H9 (cell line): ENCODE measurements at regions not wholly inside any gene's neighbourhood (a gene's known extent, or its start where the extent isn't known, plus 50 kb on each side); places are given as distances from the start of the nearest gene placed in this dataset.

Experiments used
- DNase-seq: peaks from one replicate; pipeline ENCODE4 v3.0.0-alpha.2; 2017
- H2AFZ ChIP-seq: one replicate; pipeline ENCODE4 v1.6.1; 2013; ENCODE audit warnings: mild to moderate bottlenecking, low read length, control low read depth, moderate library complexity
- H2AK5ac ChIP-seq: 2 replicates; pipeline ENCODE4 v1.6.1; 2013; ENCODE audit warnings: low read length, control low read depth, mixed read lengths; ENCODE audit not compliant: insufficient read length
- H2BK120ac ChIP-seq: one replicate; pipeline ENCODE4 v1.6.1; 2013; ENCODE audit warnings: low read depth, mild to moderate bottlenecking, low read length, control low read depth, inconsistent platforms; ENCODE audit not compliant: poor library complexity, severe bottlenecking
- H2BK12ac ChIP-seq: 2 replicates; pipeline ENCODE4 v1.6.1; 2013; ENCODE audit warnings: low read length, control low read depth, mixed read lengths, low read depth; ENCODE audit not compliant: insufficient read length
- H2BK15ac ChIP-seq: 2 replicates; pipeline ENCODE4 v1.6.1; 2013; ENCODE audit warnings: low read depth, low read length, control low read depth
- H2BK20ac ChIP-seq: one replicate; pipeline ENCODE4 v1.6.1; 2013; ENCODE audit warnings: low read depth, mild to moderate bottlenecking, low read length, control low read depth, inconsistent platforms; ENCODE audit not compliant: poor library complexity, severe bottlenecking
- H2BK5ac ChIP-seq: 2 replicates; pipeline ENCODE4 v1.6.1; 2013; ENCODE audit warnings: low read length, control low read depth, mixed read lengths; ENCODE audit not compliant: insufficient read length
- H3K14ac ChIP-seq: 2 replicates; pipeline ENCODE4 v1.6.1; 2013; ENCODE audit warnings: low read length, control low read depth; ENCODE audit not compliant: insufficient read depth
- H3K18ac ChIP-seq: 2 replicates; pipeline ENCODE4 v1.6.1; 2013; ENCODE audit warnings: low read depth, mild to moderate bottlenecking, mixed read lengths, low read length, control low read depth; ENCODE audit not compliant: insufficient read length
- H3K23ac ChIP-seq: 2 replicates; pipeline ENCODE4 v1.6.1; 2013; ENCODE audit warnings: low read length, control low read depth, mixed read lengths, low read depth; ENCODE audit not compliant: insufficient read length
- H3K23me2 ChIP-seq: 2 replicates; pipeline ENCODE4 v1.6.1; 2013; ENCODE audit warnings: low read depth, mild to moderate bottlenecking, mixed read lengths, low read length, control low read depth; ENCODE audit not compliant: insufficient read length, poor library complexity, severe bottlenecking
- H3K27ac ChIP-seq: 2 replicates; pipeline ENCODE4 v1.5.1; 2013; ENCODE audit warnings: low read length, control low read depth, mixed read lengths, low read depth; ENCODE audit not compliant: insufficient read length
- H3K27me3 ChIP-seq: 2 replicates; pipeline ENCODE4 v1.6.1; 2013; ENCODE audit warnings: low read length, control low read depth, inconsistent platforms; ENCODE audit not compliant: insufficient read depth
- H3K4ac ChIP-seq: 2 replicates; pipeline ENCODE4 v1.6.1; 2013; ENCODE audit warnings: low read depth, mild to moderate bottlenecking, control low read depth, inconsistent platforms, low read length, moderate library complexity
- H3K4me1 ChIP-seq: 2 replicates; pipeline ENCODE4 v1.6.1; 2013; ENCODE audit warnings: low read length, control low read depth, inconsistent platforms; ENCODE audit not compliant: insufficient read depth
- H3K4me2 ChIP-seq: 2 replicates; pipeline ENCODE4 v1.6.1; 2013; ENCODE audit warnings: low read length, control low read depth, mixed read lengths; ENCODE audit not compliant: insufficient read length, insufficient read depth
- H3K56ac ChIP-seq: 2 replicates; pipeline ENCODE4 v1.6.1; 2013; ENCODE audit warnings: low read depth, mild to moderate bottlenecking, mixed read lengths, low read length, control low read depth; ENCODE audit not compliant: insufficient read length
- H3K79me1 ChIP-seq: 2 replicates; pipeline ENCODE4 v1.6.1; 2013; ENCODE audit warnings: low read depth, mild to moderate bottlenecking, moderate library complexity, low read length, control low read depth, inconsistent platforms; ENCODE audit not compliant: insufficient read depth, poor library complexity, severe bottlenecking
- H3K79me2 ChIP-seq: 2 replicates; pipeline ENCODE4 v1.6.1; 2013; ENCODE audit warnings: low read length, control low read depth, inconsistent platforms; ENCODE audit not compliant: insufficient read depth
- H3K9ac ChIP-seq: 2 replicates; pipeline ENCODE4 v1.6.1; 2013; ENCODE audit warnings: low read length, control low read depth, mixed read lengths; ENCODE audit not compliant: insufficient read length; ENCODE audit errors: extremely low read depth
- H3K9me3 ChIP-seq: one replicate; pipeline ENCODE4 v1.6.1; 2013; ENCODE audit warnings: low read depth, low read length, inconsistent platforms; ENCODE audit not compliant: control insufficient read depth
- H3T11ph ChIP-seq: one replicate; pipeline ENCODE4 v1.6.1; 2013; ENCODE audit warnings: mild to moderate bottlenecking, low read length, control low read depth, inconsistent platforms
- H4K20me1 ChIP-seq: one replicate; pipeline ENCODE4 v1.6.1; 2013; ENCODE audit not compliant: control insufficient read depth, insufficient read length, insufficient read depth
- H4K5ac ChIP-seq: 2 replicates; pipeline ENCODE4 v1.6.1; 2013; ENCODE audit warnings: low read depth, mild to moderate bottlenecking, mixed read lengths, low read length, control low read depth; ENCODE audit not compliant: insufficient read length
- H4K8ac ChIP-seq: replicated peaks from 2 replicates; pipeline ENCODE4 v1.6.1; 2013; ENCODE audit warnings: low read length, control low read depth, mixed read lengths, low read depth; ENCODE audit not compliant: insufficient read length
- H4K91ac ChIP-seq: 2 replicates; pipeline ENCODE4 v1.6.1; 2013; ENCODE audit warnings: low read depth, mild to moderate bottlenecking, moderate library complexity, mixed read lengths, low read length, control low read depth; ENCODE audit not compliant: insufficient read length
- H3K27ac Mint-ChIP-seq, 3 experiments: 2 replicates in 2 of 3; 3 replicates in 1 of 3; pipeline ENCODE4 v1.8.0; 2020 to 2021; ENCODE audit warnings: mixed read lengths in 3 of 3, mild to moderate bottlenecking in 1 of 3, moderate library complexity in 1 of 3
- H3K27me3 Mint-ChIP-seq: 2 replicates; pipeline ENCODE4 v1.8.0; 2021; ENCODE audit warnings: low read depth, mild to moderate bottlenecking, moderate library complexity, mixed read lengths
- H3K36me3 Mint-ChIP-seq, 3 experiments: 2 replicates in 2 of 3; 3 replicates in 1 of 3; pipeline ENCODE4 v1.8.0; 2020 to 2021; ENCODE audit warnings: low read depth in 3 of 3, mixed read lengths in 3 of 3; ENCODE audit not compliant: insufficient read depth in 1 of 3
- H3K4me1 Mint-ChIP-seq, 2 experiments: 2 replicates each; pipeline ENCODE4 v1.8.0; 2020; ENCODE audit warnings: mixed read lengths in 2 of 2
- H3K4me3 Mint-ChIP-seq, 2 experiments: 2 replicates in 1 of 2; 3 replicates in 1 of 2; pipeline ENCODE4 v1.8.0; 2020 to 2021; ENCODE audit warnings: mild to moderate bottlenecking in 2 of 2, mixed read lengths in 2 of 2, moderate library complexity in 1 of 2
- H3K9me3 Mint-ChIP-seq, 2 experiments: 2 replicates in 1 of 2; 3 replicates in 1 of 2; pipeline ENCODE4 v1.8.0; 2020; ENCODE audit warnings: mild to moderate bottlenecking in 2 of 2, mixed read lengths in 2 of 2, moderate library complexity in 1 of 2
- CTCF ChIP-seq: fragments of 200-600 bp; sonication (generic); conservative IDR thresholded peaks from 3 replicates; pipeline ENCODE4 v1.8.0; 2021; ENCODE audit warnings: antibody characterized with exemption, mild to moderate bottlenecking
- WGBS: extraction: QIAGEN DNeasy Blood & Tissue Kit; methylation state at CpG from one replicate; pipeline ENCODE4 v1.1.7; 2013; ENCODE audit warnings: missing lambda C conversion rate, low lambda C conversion rate, mixed read lengths; ENCODE audit not compliant: insufficient read length; ENCODE audit errors: extremely low coverage; 5-methylcytosine and 5-hydroxymethylcytosine counted together

DNA sequence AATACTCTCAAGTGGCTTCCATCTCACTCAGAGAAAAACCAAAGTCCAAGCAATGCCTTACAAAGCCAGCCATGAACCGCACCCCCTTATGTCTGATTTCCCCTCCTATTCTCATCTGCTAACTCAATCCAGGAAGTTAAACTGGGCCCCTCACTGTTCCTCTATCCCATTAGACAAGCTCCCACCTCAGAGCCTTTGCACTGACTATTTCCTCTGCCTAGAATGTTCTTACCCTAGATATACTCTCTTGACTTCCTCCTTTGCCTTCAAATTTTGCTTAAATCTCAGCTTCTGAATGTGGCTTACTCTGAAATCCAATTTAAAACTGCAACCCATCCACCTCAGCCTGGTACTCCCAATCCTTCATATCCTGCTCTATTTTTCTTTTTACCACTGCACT lies 257.0 kb upstream of the USP15 start:
- Histone ChIP-seq H3K4me2 (no peak overlapping the region), H3K18ac (no peak overlapping the region), H3K79me2 (no peaks in the 10 kb centered on the region), H3K9me3 (no peaks in the 10 kb centered on the region), H4K8ac (no peak overlapping the region), H3K4me1 (no peaks in the 10 kb centered on the region), H2BK120ac (no peak overlapping the region), H2AFZ (no peak overlapping the region), H3K79me1 (no peaks in the 10 kb centered on the region), H4K5ac (no peak overlapping the region), H3K23me2 (no peaks in the 10 kb centered on the region), H2BK15ac (no peak overlapping the region), H2BK20ac (no peak overlapping the region), H3K27me3 (no peaks in the 10 kb centered on the region), H2BK5ac (no peak overlapping the region), H3K14ac (no peak overlapping the region), H3K23ac (no peak overlapping the region), H3K56ac (no peak overlapping the region), H2AK5ac (no peak overlapping the region), H3K27ac (no peak overlapping the region), H4K20me1 (no peaks in the 10 kb centered on the region), H3K9ac (no peak overlapping the region), H2BK12ac (no peak overlapping the region), H3T11ph (no peak overlapping the region), H3K4ac (no peak overlapping the region), H4K91ac (no peak overlapping the region)
- H3K27ac Mint-ChIP-seq: no peak overlapping the region
- H3K9me3 Mint-ChIP-seq: no peaks in the 10 kb centered on the region
- WGBS: no CpG with 5 or more reads among the region's 1 CpG
- TF ChIP-seq CTCF: no peak
- H3K4me3 Mint-ChIP-seq: no peak overlapping the region
- no peaks in the 10 kb centered on the region for H3K36me3 Mint-ChIP-seq
- peaks cover 0 to 2% of the 10 kb centered on the region in 2 experiments; a peak in 2 of 4 replicates for H3K4me1 Mint-ChIP-seq
- H3K27me3 Mint-ChIP-seq: no peaks in the 10 kb centered on the region
- DNase-seq: no peak
